Effector memory CD4-positive, alpha-beta T cell (primary cell): ENCODE measurements at regions not wholly inside any gene's neighbourhood (a gene's known extent, or its start where the extent isn't known, plus 50 kb on each side); places are given as distances from the start of the nearest gene placed in this dataset.

Experiments
- DNase-seq, 3 donors: peaks; one replicate each; pipeline ENCODE4 v3.0.0-alpha.2; 2020
- H3K27ac ChIP-seq: 2 replicates; pipeline ENCODE4 v1.7.0; 2013; ENCODE audit warnings: mild to moderate bottlenecking, low read length, moderate library complexity; ENCODE audit not compliant: insufficient read depth, poor library complexity, severe bottlenecking
- H3K27me3 ChIP-seq: replicated peaks from 2 replicates; pipeline ENCODE4 v1.7.0; 2013; ENCODE audit warnings: mild to moderate bottlenecking, low read length; ENCODE audit not compliant: insufficient read depth, control insufficient read depth, poor library complexity, severe bottlenecking
- H3K36me3 ChIP-seq: 2 replicates; pipeline ENCODE4 v1.7.0; 2013; ENCODE audit warnings: mild to moderate bottlenecking, low read length, moderate library complexity; ENCODE audit not compliant: control insufficient read depth, insufficient read depth
- H3K4me1 ChIP-seq: 2 replicates; pipeline ENCODE4 v1.7.0; 2013; ENCODE audit warnings: low read length, mild to moderate bottlenecking; ENCODE audit not compliant: control insufficient read depth, insufficient read depth, poor library complexity, severe bottlenecking
- H3K4me3 ChIP-seq: 2 replicates; pipeline ENCODE4 v1.7.0; 2013; ENCODE audit warnings: low read length, low read depth, mild to moderate bottlenecking; ENCODE audit not compliant: insufficient read depth, poor library complexity, severe bottlenecking
- H3K9me3 ChIP-seq: 2 replicates; pipeline ENCODE4 v1.7.0; 2013; ENCODE audit warnings: mild to moderate bottlenecking, low read length, moderate library complexity; ENCODE audit not compliant: control insufficient read depth

GRCh38 chr1:2876846-2877245 lies 75.4 kb upstream of the TTC34 start:
- H3K27me3 ChIP-seq: no peaks in the 10 kb centered on the region

DNA sequence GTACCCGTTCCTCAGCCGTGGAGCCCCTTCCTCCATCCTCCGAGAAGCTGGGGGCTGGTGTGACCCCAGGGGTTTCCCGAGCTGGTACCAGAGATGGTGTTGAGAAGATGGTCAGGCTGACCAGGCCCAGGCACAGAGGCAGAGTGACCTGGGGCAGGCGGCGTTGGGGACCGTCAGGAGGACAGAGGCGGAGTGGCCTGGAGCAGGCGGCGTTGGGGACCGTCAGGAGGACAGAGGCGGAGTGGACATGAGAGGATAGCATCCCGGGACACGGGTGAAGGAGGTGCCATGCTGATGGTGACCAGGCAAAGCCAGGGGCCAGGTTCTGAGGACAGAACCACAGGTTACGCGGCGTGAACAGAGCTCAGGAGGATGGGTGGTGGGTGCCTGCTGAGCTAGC lies 75.9 kb upstream of the TTC34 start:
- DNase-seq: no peak

More at GRCh38 chr1:2876846-2877245, 75.4 kb upstream of the TTC34 start:
- no peaks in the 10 kb centered on the region for H3K36me3 ChIP-seq
- H3K9me3 ChIP-seq: no peaks in the 10 kb centered on the region
- no peak for DNase-seq
- H3K4me3 ChIP-seq: no peak overlapping the region
- H3K4me1 ChIP-seq: no peaks in the 10 kb centered on the region
- no peak overlapping the region for H3K27ac ChIP-seq

GRCh38 chr1:2878591-2878990 lies 77.1 kb upstream of the TTC34 start:
- no peaks in the 10 kb centered on the region for H3K9me3 ChIP-seq
- no peak for DNase-seq
- no peaks in the 10 kb centered on the region for H3K4me1 ChIP-seq
- H3K4me3 ChIP-seq: no peak overlapping the region
- H3K36me3 ChIP-seq: no peaks in the 10 kb centered on the region
- no peak overlapping the region for H3K27ac ChIP-seq
- H3K27me3 ChIP-seq: no peaks in the 10 kb centered on the region

More for the DNA sequence above, 75.9 kb upstream of the TTC34 start:
- H3K27me3 ChIP-seq: no peaks in the 10 kb centered on the region
- no peaks in the 10 kb centered on the region for H3K36me3 ChIP-seq
- H3K27ac ChIP-seq: no peak overlapping the region
- no peak overlapping the region for H3K4me3 ChIP-seq
- H3K4me1 ChIP-seq: no peaks in the 10 kb centered on the region
- H3K9me3 ChIP-seq: no peaks in the 10 kb centered on the region

- Histone ChIP-seq H3K4me1 (no peaks in the 10 kb centered on the region), H3K4me3 (no peak overlapping the region), H3K27ac (no peak overlapping the region), H3K27me3 (no peaks in the 10 kb centered on the region), H3K9me3 (no peaks in the 10 kb centered on the region), H3K36me3 (no peaks in the 10 kb centered on the region)
- no peak for DNase-seq
These were observed 77.5 kb upstream of the TTC34 start for GRCh38 chr1:2879026-2879425.

DNA sequence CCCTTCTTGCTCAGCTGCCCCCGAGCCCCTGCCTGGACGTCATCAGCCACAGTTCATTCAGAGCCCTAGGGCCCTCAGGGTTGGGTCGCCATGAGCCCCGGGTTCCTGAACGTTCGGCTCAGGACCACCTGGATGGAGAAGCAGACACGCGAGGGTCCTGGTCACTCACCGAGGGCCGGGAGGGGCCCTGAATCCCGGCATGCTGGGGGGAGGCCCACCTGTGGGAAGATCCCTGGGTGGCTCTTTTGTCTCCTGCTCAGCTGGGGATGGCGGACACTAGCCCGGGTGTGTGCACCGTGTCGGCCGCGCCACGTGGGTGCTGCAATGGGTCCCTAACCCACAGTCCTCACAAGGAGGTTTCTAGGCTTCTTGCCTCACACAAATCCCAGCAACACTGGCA lies 78.1 kb upstream of the TTC34 start:
- no peaks in the 10 kb centered on the region for H3K9me3 ChIP-seq
- DNase-seq: no peak
- no peaks in the 10 kb centered on the region for H3K36me3 ChIP-seq
- H3K27ac ChIP-seq: no peak overlapping the region
- no peaks in the 10 kb centered on the region for H3K27me3 ChIP-seq
- no peak overlapping the region for H3K4me3 ChIP-seq
- no peaks in the 10 kb centered on the region for H3K4me1 ChIP-seq

DNA sequence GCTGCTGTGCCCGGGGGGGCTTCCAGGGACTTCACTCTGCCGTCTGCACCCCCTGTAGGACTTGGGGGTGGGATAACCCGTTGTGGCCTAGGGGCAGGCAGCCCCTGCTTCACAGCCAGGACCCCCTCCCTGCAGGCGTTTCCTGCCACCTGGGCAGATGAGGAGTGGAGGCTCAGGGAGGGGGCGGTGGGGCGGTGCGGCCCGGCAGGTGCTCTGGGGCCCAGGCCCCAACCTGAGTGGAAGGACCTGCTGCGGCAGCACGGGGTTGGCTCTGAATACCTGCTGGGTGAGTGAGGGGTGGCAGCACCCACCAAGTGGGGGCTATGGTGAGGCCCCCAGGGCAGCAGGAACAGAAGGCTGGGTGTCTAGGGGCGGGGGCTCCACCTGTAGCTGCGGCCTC lies 78.6 kb upstream of the TTC34 start:
- no peaks in the 10 kb centered on the region for H3K9me3 ChIP-seq
- H3K4me3 ChIP-seq: no peak overlapping the region
- H3K36me3 ChIP-seq: no peaks in the 10 kb centered on the region
- no peaks in the 10 kb centered on the region for H3K4me1 ChIP-seq
- H3K27ac ChIP-seq: no peak overlapping the region
- H3K27me3 ChIP-seq: no peaks in the 10 kb centered on the region
- DNase-seq: no peak

- Histone ChIP-seq H3K4me3 (no peak overlapping the region), H3K36me3 (no peaks in the 10 kb centered on the region)
- no peak for DNase-seq
These were observed 79.4 kb upstream of the TTC34 start for GRCh38 chr1:2880812-2881295.

GRCh38 chr1:2881556-2881955 lies 80.1 kb upstream of the TTC34 start:
- H3K27me3 ChIP-seq: no peaks in the 10 kb centered on the region
- no peaks in the 10 kb centered on the region for H3K36me3 ChIP-seq
- no peak overlapping the region for H3K27ac ChIP-seq
- no peak for DNase-seq
- no peak overlapping the region for H3K4me3 ChIP-seq
- H3K9me3 ChIP-seq: no peaks in the 10 kb centered on the region
- no peaks in the 10 kb centered on the region for H3K4me1 ChIP-seq

More at GRCh38 chr1:2880812-2881295, 79.4 kb upstream of the TTC34 start:
- no peak overlapping the region for H3K27ac ChIP-seq
- no peaks in the 10 kb centered on the region for H3K9me3 ChIP-seq
- H3K4me1 ChIP-seq: no peaks in the 10 kb centered on the region
- no peaks in the 10 kb centered on the region for H3K27me3 ChIP-seq

DNA sequence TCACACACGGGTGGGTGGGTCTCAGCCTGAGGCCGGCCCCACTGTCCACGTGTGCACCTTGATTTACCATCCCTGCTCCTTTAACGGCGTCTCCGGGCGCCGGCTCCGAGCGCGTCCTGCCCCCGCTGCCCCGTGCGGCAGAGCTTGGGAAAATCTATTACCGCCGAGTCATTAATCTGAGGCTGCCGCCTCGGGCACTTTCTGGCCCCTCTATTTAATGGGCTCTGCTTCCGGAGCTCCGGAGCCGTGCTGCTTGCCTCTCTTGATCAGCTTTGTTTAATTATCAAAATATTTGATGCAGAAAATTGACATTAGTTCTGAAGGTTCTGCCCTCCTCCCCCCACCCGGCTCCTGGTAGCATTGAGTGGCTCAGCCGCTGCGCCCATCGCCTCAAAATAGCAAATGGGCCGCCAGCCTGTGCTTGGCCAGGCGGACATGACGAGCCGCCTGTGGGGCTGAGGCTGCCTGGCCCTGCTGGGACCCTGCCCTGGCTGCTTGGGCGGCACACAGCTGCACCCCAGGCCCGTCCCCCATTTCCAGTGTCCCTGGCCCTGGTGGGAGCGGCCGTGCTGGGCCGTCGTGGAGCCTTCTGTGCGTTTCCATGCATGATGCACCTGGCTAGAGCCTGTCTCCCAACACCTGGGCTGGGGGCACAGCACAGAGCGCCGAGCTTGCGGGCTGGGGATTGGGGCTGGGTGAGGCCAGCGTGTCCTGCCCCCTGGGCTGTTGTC lies 81.6 kb upstream of the TTC34 start:
- H3K27me3 ChIP-seq: no peaks in the 10 kb centered on the region
- no peaks in the 10 kb centered on the region for H3K4me1 ChIP-seq
- H3K4me3 ChIP-seq: no peak overlapping the region
- no peak overlapping the region for H3K27ac ChIP-seq
- H3K9me3 ChIP-seq: no peaks in the 10 kb centered on the region
- no peaks in the 10 kb centered on the region for H3K36me3 ChIP-seq
- DNase-seq: no peak

- no peak for DNase-seq
- H3K27ac ChIP-seq: no peak overlapping the region
These were observed 83.5 kb upstream of the TTC34 start for GRCh38 chr1:2885001-2885400.

More at GRCh38 chr1:2885001-2885400, 83.5 kb upstream of the TTC34 start:
- Histone ChIP-seq H3K36me3 (no peaks in the 10 kb centered on the region), H3K4me3 (no peak overlapping the region), H3K9me3 (no peaks in the 10 kb centered on the region), H3K4me1 (no peaks in the 10 kb centered on the region), H3K27me3 (no peaks in the 10 kb centered on the region)
